HEK293T (cell line): ENCODE measurements at regions not wholly inside any gene's neighbourhood (a gene's known extent, or its start where the extent isn't known, plus 50 kb on each side); places are given as distances from the start of the nearest gene placed in this dataset.

Experiments used
- BHLHE40 ChIP-seq: fragments of 450-650 bp; IDR thresholded peaks from 2 replicates; pipeline ENCODE4 v1.6.1; 2016; ENCODE audit warnings: mild to moderate bottlenecking, moderate library complexity, borderline replicate concordance
- FOXA1 ChIP-seq: fragments of 450-650 bp; IDR thresholded peaks from 2 replicates; pipeline ENCODE4 v1.6.1; 2016; ENCODE audit warnings: mild to moderate bottlenecking
- FOXM1 ChIP-seq: fragments of 450-650 bp; IDR thresholded peaks from 2 replicates; pipeline ENCODE4 v1.6.1; 2017; ENCODE audit warnings: mild to moderate bottlenecking, borderline replicate concordance
- HDGF ChIP-seq: fragments of 450-650 bp; IDR thresholded peaks from 2 replicates; pipeline ENCODE4 v1.6.1; 2017; ENCODE audit warnings: antibody characterized with exemption, borderline replicate concordance
- NFRKB ChIP-seq: fragments of 450-650 bp; IDR thresholded peaks from 2 replicates; pipeline ENCODE4 v1.6.1; 2016; ENCODE audit warnings: mild to moderate bottlenecking, moderate library complexity
- SP1 ChIP-seq: fragments of 450-650 bp; IDR thresholded peaks from 2 replicates; pipeline ENCODE4 v1.6.1; 2017
- SUZ12 ChIP-seq: fragments of 450-650 bp; IDR thresholded peaks from 2 replicates; pipeline ENCODE4 v1.6.1; 2016; ENCODE audit warnings: mild to moderate bottlenecking
- TARDBP ChIP-seq: fragments of 450-650 bp; IDR thresholded peaks from 2 replicates; pipeline ENCODE4 v1.6.1; 2016

GRCh38 chr20:30606990-30607389, 650.5 kb upstream of the DEFB115 start:
- no peak for TF ChIP-seq SUZ12
- TF ChIP-seq TARDBP: no peak
- TF ChIP-seq FOXA1: no peak
- TF ChIP-seq NFRKB: no peak
- TF ChIP-seq SP1: no peak
- no peak for TF ChIP-seq FOXM1
- TF ChIP-seq BHLHE40: no peak
- no peak for TF ChIP-seq HDGF
